ENCODE measurements at regions not wholly inside any gene's neighbourhood (a gene's known extent, or its start where the extent isn't known, plus 50 kb on each side); places are given as distances from the start of the nearest gene placed in this dataset.

DNA sequence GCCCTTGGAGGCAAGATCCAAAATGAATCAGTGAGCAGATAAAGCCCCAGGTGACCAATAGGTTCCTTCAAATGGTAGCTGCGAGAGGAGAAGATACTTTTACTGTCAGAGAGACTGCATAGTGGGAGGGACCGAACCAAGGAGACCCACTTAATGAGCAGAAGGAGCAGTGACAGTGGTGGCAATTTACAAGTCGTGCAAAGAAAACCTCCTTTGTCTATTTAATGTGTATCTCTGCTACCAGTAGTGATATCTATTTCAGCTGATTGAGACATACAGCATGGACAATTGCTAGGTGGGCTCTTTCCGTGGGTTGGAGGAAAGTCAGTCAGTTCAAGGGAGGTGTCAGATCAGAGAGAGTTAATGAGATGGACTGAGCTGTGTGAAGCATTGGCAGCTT lies 480.4 kb downstream of the GATA3 start:
- DNase-seq (ENCODE audit: low read depth in 2 of 2) = no peak

DNA sequence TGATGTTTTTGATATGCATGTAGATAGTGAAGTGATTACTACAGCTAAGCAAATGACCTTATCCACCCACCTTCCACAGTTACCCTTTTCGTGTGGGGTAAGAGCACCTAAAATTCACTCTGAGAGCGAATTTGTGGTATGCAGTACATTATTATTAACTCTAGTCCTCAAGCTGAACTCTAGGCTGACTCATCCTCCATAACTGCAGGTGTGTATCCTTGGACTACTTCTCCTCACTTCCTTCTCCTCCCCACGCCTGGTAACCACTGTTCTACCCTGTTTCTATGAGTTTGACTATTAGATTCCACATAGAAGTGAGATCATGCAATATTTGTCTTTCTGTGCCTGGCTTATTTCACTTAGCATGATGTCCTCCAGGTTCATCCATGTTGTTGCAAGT lies 484.6 kb downstream of the GATA3 start:
- no peak for DNase-seq (ENCODE audit: low read depth in 2 of 2)

DNA sequence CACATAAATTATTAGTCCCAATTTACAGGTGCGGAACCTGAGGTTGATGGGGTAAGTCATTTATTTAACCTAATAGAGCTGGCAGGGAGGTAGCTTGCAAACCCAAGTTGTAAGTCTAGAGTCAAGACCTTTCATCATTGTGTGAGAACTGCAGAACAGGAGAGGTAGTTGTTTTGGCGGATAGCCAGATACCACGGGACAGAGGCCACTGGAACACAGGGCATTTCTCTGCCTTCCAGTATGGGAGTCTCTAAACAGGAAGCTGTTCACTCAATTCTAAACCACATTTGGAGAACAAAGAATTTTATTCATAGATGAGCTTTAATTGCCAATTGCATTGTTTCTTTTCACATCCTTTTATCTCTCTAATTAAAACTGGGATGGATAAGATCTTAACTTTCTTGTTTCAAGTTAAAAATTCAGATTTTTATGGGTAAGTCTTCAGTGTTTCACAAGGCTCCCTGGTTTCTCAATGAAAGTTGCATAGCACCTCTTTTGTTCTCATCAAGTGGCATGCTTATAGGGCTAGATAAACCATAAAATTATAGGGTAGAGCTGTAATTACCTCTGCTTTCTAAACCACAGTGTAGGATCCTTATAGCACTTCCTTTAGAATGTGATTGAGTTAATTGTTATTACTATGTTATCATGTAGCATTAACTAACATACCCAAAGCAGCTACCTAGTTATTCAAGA lies 489.0 kb downstream of the GATA3 start:
- no peak for DNase-seq (ENCODE audit: low read depth in 2 of 2)

DNA sequence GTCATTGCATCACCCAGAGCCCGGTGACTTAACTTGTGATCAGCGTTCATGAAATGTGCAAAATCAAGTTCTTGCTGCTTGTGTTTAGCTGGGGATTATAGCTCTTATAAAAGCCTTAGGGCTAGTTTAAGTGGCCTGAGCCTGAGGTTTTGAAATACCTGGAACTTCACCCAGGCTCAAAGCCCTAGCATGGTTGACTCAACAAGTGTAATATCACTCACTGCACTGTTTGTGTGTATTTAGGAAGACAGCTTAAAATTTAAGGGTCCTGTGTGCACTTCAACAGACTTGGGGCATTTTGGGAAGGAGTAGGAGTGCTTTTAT lies 489.5 kb downstream of the GATA3 start:
- DNase-seq (ENCODE audit: low read depth in 2 of 2) = no peak

GRCh38 chr10:8544500-8544899 lies 490.0 kb downstream of the GATA3 start:
- no peak for DNase-seq (ENCODE audit: low read depth in 2 of 2)

GRCh38 chr10:8554574-8554973 lies 500.1 kb downstream of the GATA3 start:
- DNase-seq (ENCODE audit: low read depth in 2 of 2) = no peak

GRCh38 chr10:8556321-8556720 lies 501.8 kb downstream of the GATA3 start:
- DNase-seq (ENCODE audit: low read depth in 2 of 2) = no peak

GRCh38 chr10:8563478-8563877 lies 509.0 kb downstream of the GATA3 start:
- no peak for DNase-seq (ENCODE audit: low read depth in 2 of 2)

GRCh38 chr10:8566737-8567136 lies 512.2 kb downstream of the GATA3 start:
- DNase-seq (ENCODE audit: low read depth in 2 of 2) = no peak

DNA sequence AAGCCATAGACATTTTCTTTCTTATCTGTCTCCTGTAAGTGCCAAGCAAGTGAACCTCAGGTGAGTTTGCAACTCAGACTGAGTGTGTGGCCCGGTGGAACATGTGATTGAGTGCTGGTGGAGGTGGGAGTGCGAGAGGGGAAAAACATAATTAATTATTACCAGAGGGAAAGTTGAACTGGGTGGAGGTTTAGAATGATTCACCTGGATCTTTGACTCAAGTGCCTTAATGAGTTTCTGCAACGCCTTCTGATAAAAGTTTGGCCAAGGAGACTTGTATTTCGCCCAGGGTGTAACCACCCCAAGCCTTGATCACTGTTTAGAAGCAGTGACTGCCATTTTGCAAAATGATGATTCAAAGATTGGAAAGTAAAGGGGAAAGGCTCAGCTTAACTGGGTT lies 513.9 kb downstream of the GATA3 start:
- DNase-seq (ENCODE audit: low read depth in 2 of 2) = no peak

- DNase-seq (ENCODE audit: low read depth in 2 of 2) = no peak
Observed at GRCh38 chr10:8575620-8576019, 521.1 kb downstream of the GATA3 start.

GRCh38 chr10:8576281-8576680 lies 521.8 kb downstream of the GATA3 start:
- DNase-seq (ENCODE audit: low read depth in 2 of 2) = no peak

- DNase-seq (ENCODE audit: low read depth in 2 of 2) = no peak
Observed at GRCh38 chr10:8576911-8577310, 522.4 kb downstream of the GATA3 start.

DNA sequence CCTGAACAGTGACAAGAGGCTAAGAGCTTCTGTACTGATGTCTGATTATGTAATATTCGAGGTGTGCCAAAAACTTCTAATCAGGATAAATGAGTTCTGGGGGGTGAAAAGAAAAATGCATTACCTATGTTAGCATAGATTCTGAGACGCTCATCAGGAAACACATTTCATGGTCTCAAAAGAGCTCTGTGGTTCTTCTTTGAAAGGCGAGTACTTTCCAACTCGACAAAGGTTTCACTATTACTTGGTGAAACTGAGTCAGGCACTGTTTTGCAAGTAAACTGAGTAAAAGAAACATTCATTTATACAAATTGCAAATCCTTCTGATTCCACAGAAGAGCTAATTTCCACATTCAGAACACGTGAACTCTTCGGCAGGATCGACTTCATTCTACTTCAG lies 523.2 kb downstream of the GATA3 start:
- no peak for DNase-seq (ENCODE audit: low read depth in 2 of 2)

DNA sequence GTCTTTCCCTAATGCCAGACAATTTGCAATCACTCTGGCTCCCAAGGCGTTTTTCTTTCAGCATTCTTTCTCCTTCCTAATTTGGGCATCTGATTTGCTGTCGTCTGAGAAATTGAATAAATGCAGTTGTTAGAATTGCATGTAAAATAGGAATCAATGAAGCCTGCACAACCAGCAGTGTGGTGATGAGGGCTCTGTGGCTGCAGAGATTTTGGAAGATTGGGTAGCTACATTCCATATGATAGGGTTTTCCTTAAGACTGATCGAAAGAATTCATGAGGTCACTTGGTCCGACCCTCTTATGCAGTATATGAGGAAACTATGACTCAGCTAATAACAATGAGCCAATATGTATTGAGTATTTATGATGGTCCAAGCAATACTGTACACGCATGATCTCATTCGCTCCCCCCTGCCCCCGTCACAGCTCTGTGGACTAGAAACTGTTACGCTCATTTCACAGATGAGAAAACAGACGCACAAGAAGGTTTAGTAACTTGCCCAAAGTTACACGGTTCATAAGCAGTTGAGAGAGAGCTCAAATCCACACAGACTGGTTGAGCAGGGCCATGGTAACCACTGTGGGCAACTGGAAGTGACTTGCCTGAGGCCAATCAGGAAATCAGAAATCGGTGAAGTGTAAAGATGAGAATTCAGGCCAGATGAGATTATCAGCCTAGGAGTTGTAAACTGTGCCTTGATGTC lies 527.2 kb downstream of the GATA3 start:
- no peak for DNase-seq (ENCODE audit: low read depth in 2 of 2)

DNA sequence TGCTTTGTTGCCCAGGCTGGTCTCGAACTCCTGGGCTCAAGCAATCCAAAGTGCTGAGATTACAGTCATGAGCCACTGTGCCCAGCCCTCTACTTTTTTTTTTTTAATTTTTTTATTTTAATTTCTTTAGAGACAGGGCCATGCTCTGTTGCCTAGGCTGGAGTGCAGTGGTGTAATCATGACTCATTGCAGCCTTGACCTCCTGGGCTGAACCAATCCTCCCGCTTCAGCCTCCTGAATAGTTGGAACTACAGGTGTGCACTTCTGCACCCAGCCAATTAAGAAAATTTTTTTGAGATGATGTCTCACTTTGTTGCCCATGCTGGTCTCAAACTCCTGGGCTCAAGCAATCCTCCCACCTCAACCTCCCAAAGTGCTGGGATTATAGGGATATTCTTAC lies 528.6 kb downstream of the GATA3 start:
- DNase-seq (ENCODE audit: low read depth in 2 of 2) = no peak

DNA sequence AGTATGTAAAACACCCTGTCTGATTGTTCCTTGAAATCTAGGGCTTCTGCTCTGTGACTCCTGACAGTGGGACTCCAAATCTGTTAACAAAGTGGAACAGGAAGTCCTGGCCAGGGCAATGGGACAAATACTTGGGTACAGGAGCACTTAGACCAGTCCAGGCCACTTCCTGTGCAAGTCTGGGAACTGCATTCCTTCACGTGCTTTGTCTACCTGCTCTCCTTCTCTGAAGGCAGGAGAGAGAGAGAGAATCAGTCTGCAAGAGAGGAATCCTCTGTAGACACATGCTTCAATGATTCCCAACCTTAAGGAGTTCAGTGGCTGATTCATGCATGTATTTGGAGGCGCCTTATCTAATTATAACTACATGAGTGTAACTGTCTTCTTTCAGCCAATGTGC lies 530.2 kb downstream of the GATA3 start:
- no peak for DNase-seq (ENCODE audit: low read depth in 2 of 2)

DNA sequence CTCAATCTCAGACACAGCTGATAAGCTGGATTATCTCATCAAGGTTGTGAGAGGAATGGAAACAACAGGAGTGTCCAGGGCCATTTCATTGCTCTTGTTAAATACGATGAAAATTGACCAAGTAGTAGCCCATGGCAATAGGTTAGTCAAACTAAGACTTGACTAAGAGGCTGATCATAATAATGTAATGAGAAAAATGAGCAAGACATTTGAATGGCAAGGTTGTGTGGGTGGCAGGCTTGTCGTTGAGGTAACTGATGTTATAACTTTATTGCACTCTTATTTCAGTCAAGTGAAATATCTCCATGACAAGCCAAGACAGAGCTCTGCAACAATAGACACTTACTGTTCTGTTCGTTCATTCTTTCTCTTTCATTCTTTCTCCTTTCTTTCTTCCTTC lies 532.0 kb downstream of the GATA3 start:
- DNase-seq (ENCODE audit: low read depth in 2 of 2) = peak; percentile 15 to 38

- no peak for DNase-seq (ENCODE audit: low read depth in 2 of 2)
Observed at GRCh38 chr10:8588135-8588534, 533.6 kb downstream of the GATA3 start.

GRCh38 chr10:8590518-8590917 lies 536.0 kb downstream of the GATA3 start:
- DNase-seq (ENCODE audit: low read depth in 2 of 2) = no peak

DNA sequence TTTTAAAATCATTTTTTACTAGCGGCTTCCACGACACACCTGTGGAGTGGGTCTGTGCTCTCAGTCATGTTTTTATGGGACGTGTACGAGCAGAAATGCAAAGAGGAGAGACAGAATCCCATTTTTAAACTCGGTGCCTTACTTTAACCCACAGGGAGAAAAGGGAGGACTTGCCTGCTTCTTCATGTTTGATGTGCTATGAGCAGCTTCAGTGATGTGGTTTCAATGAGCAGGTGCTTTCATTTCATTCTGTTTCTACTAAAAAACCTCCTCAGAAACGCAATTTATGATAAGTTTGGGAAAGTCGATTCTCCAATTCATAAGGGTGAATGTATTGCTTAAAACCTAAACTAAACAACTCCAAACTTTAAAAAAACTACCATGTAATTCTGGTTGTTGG lies 537.2 kb downstream of the GATA3 start:
- DNase-seq (ENCODE audit: low read depth in 2 of 2) = no peak

DNA sequence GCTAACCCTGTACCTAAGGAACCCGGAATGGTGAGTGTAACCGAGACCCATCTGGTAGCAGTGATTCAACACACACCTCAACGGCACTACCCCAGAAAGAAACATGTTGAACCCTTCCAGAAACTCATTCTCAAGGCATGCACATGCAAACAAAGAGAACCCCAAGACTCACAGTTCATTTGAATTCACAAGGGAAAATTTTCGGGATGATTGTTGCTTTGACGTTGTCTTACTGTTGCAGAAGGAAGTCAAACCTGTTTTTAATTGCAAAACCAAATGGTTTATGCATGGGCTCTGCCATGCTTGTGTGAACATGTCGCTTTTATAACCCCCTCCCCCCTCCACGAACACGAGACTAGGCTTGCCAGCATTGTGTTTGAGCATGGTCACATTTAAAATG lies 539.7 kb downstream of the GATA3 start:
- DNase-seq (ENCODE audit: low read depth in 2 of 2) = no peak

- DNase-seq (ENCODE audit: low read depth in 2 of 2) = no peak
Observed at GRCh38 chr10:8594711-8595110, 540.2 kb downstream of the GATA3 start.

DNA sequence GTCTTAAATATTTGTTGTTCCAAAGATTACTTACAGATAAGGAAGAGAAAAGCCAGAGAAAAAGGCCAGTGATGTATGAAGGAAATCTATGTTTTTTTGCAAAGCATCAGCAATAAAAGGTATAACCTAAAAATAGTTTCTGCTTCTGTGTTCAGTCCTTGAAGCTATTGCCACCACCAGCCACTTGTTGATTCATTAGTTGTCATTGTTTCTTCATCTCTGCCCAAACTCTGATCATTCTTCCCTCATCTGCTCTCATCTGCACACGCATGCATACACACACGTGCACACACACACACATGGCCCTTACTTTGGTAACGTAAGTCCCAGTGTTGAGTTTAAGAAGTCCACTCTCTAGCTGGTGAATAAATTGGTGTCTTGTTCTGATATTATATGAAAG lies 540.7 kb downstream of the GATA3 start:
- DNase-seq (ENCODE audit: low read depth in 2 of 2) = no peak
